Endometrium (tissue), 2 donors: ENCODE measurements at regions not wholly inside any gene's neighbourhood (a gene's known extent, or its start where the extent isn't known, plus 50 kb on each side); places are given as distances from the start of the nearest gene placed in this dataset.

Experiments used
- FAIRE-seq: peaks from 2 replicates; lab custom pipeline; 2012; peaks lifted over from hg19 to GRCh38; lab: Jason Lieb, UNC
- donor health status: control.
- donor health status: control.

- no peak for FAIRE-seq
These were observed 191.0 kb upstream of the GRID2 start for GRCh38 chr4:92112805-92113204.

- no peak for FAIRE-seq
These were observed 182.8 kb upstream of the GRID2 start for GRCh38 chr4:92120810-92121498.

- no peak for FAIRE-seq
These were observed 180.9 kb upstream of the GRID2 start for GRCh38 chr4:92122911-92123310.

GRCh38 chr4:92128676-92129075 is 175.1 kb upstream of the GRID2 start:
- FAIRE-seq, result no peak

- no peak for FAIRE-seq
These were observed 174.3 kb upstream of the GRID2 start for GRCh38 chr4:92129408-92129994.

- no peak for FAIRE-seq
These were observed 167.3 kb upstream of the GRID2 start for GRCh38 chr4:92136434-92136833.

- FAIRE-seq, result no peak
These were observed 140.4 kb upstream of the GRID2 start for GRCh38 chr4:92163348-92163747.

- FAIRE-seq, result no peak
These were observed 133.4 kb upstream of the GRID2 start for GRCh38 chr4:92170340-92170739.

GRCh38 chr4:92172203-92172602 is 131.6 kb upstream of the GRID2 start:
- no peak for FAIRE-seq

GRCh38 chr4:92175250-92175649 is 128.5 kb upstream of the GRID2 start:
- FAIRE-seq, result no peak

GRCh38 chr4:92182006-92182735 is 121.6 kb upstream of the GRID2 start:
- FAIRE-seq, result no peak

GRCh38 chr4:92182736-92183407 is 120.9 kb upstream of the GRID2 start:
- no peak for FAIRE-seq

- FAIRE-seq, result no peak
These were observed 119.9 kb upstream of the GRID2 start for GRCh38 chr4:92183825-92184224.

GRCh38 chr4:92184566-92184965 is 119.2 kb upstream of the GRID2 start:
- FAIRE-seq, result no peak

GRCh38 chr4:92186239-92186638 is 117.5 kb upstream of the GRID2 start:
- no peak for FAIRE-seq

GRCh38 chr4:92189146-92189545 is 114.6 kb upstream of the GRID2 start:
- FAIRE-seq, result peak; percentile 96

GRCh38 chr4:92198711-92199110 is 105.1 kb upstream of the GRID2 start:
- peak; percentile 18 for FAIRE-seq

- peak; percentile 72 for FAIRE-seq
These were observed 104.6 kb upstream of the GRID2 start for GRCh38 chr4:92199135-92199534.

GRCh38 chr4:92210906-92211305 is 92.9 kb upstream of the GRID2 start:
- FAIRE-seq, result no peak

- FAIRE-seq, result no peak
These were observed 88.3 kb upstream of the GRID2 start for GRCh38 chr4:92215476-92215875.

GRCh38 chr4:92231511-92231910 is 72.3 kb upstream of the GRID2 start:
- FAIRE-seq, result peak; percentile 15

GRCh38 chr4:92232566-92232965 is 71.2 kb upstream of the GRID2 start:
- no peak for FAIRE-seq
